ENCODE measurements at regions not wholly inside any gene's neighbourhood (a gene's known extent, or its start where the extent isn't known, plus 50 kb on each side); places are given as distances from the start of the nearest gene placed in this dataset.

DNA sequence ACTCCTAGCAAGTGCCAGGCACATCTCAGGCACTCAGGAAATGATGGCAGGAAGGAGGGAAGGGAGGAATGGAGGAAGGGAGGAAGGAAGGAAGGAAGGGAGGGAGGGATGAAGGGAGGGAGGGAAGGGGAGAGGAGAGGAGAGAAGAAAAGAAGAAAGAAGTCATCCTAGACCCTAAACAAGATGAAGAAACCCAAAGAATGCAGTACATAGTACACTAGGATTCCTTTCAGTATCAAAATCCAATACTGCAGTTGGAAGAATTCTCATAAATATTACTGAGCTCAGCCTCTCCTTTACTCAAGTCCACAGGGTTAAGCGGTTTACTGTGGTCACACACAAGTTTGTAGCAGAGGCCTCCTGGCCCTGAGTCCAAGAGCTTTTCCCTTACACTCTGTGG is 155.7 kb upstream of the ETAA1 start:
- Histone ChIP-seq H3K27ac (ENCODE audit: low read length) (no peak overlapping the region), H3K9me3 (ENCODE audit: low read length) (no peaks in the 10 kb centered on the region), H3K79me2 (ENCODE audit: low read length) (no peaks in the 10 kb centered on the region), H3K9me2 (replicated peaks; ENCODE audit: insufficient read depth, low read length) (no peaks in the 10 kb centered on the region), H3K9ac (ENCODE audit: low read length) (no peak overlapping the region), H3K4me3 (ENCODE audit: low read length) (no peak overlapping the region), H3K4me2 (ENCODE audit: low read depth, low read length, poor library complexity, severe bottlenecking) (no peak overlapping the region), H3K36me3 (ENCODE audit: insufficient read depth, low read length) (no peaks in the 10 kb centered on the region), H4K20me1 (ENCODE audit: insufficient read depth, low read depth, low read length) (no peaks in the 10 kb centered on the region), H3K4me1 (ENCODE audit: low read length) (no peaks in the 10 kb centered on the region), H2AFZ (ENCODE audit: low read length) (no peak overlapping the region), H3K27me3 (ENCODE audit: low read length) (no peaks in the 10 kb centered on the region)
- DNase-seq = no peak

DNA sequence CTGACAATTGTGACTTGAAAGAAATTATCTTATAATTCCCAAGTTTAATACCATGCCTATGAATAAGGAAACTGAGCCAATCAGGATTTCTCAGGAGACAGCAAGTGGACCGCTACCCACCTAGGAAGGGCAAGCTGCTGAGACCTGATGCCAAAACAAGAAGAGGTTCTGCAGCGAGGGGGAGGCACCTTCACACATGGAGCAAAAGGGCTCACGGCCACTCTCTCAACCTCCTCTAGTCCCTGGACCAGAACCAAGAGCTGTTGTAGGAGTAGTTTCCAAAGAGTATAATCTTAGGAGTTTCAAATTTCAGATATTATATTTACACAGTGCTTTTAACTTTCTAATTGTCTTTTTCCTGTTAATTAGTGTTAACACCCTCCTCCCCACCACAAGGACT is 154.7 kb upstream of the ETAA1 start:
- H3K9ac ChIP-seq (ENCODE audit: low read length) = no peak overlapping the region
- H3K79me2 ChIP-seq (ENCODE audit: low read length) = no peaks in the 10 kb centered on the region
- H3K4me2 ChIP-seq (ENCODE audit: low read depth, low read length, poor library complexity, severe bottlenecking) = no peak overlapping the region
- H3K4me1 ChIP-seq (ENCODE audit: low read length) = no peaks in the 10 kb centered on the region
- no peak for DNase-seq
- no peaks in the 10 kb centered on the region for H3K36me3 ChIP-seq (ENCODE audit: insufficient read depth, low read length)
- no peak overlapping the region for H3K4me3 ChIP-seq (ENCODE audit: low read length)
- no peaks in the 10 kb centered on the region for H3K9me2 ChIP-seq (replicated peaks; ENCODE audit: insufficient read depth, low read length)
- no peaks in the 10 kb centered on the region for H3K27me3 ChIP-seq (ENCODE audit: low read length)
- no peak overlapping the region for H2AFZ ChIP-seq (ENCODE audit: low read length)
- no peaks in the 10 kb centered on the region for H4K20me1 ChIP-seq (ENCODE audit: insufficient read depth, low read depth, low read length)
- no peaks in the 10 kb centered on the region for H3K9me3 ChIP-seq (ENCODE audit: low read length)
- no peak overlapping the region for H3K27ac ChIP-seq (ENCODE audit: low read length)

DNA sequence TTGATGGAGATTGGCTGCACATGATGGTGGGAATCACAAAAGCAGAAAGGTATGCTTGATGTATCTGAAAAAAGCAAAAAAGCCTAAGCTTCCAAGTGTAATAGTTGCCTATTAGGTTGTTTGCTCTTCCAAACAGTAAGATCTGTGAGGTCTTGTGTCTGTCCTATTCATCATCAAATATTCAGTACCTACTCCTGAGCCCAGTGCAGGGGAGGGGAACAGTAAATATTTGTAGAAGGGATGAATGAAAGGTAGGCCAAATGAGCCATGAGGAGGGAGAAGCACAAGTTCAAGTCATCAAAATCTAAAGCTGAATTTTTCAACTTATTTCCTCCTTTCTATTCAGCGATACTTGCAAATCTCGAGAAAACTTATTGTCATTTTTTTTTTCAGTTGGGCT is 153.2 kb upstream of the ETAA1 start:
- H3K27me3 ChIP-seq (ENCODE audit: low read length) = no peaks in the 10 kb centered on the region
- no peaks in the 10 kb centered on the region for H4K20me1 ChIP-seq (ENCODE audit: insufficient read depth, low read depth, low read length)
- no peak overlapping the region for H3K9ac ChIP-seq (ENCODE audit: low read length)
- no peaks in the 10 kb centered on the region for H3K36me3 ChIP-seq (ENCODE audit: insufficient read depth, low read length)
- H3K79me2 ChIP-seq (ENCODE audit: low read length) = no peaks in the 10 kb centered on the region
- no peak overlapping the region for H2AFZ ChIP-seq (ENCODE audit: low read length)
- H3K4me2 ChIP-seq (ENCODE audit: low read depth, low read length, poor library complexity, severe bottlenecking) = no peak overlapping the region
- H3K4me3 ChIP-seq (ENCODE audit: low read length) = no peak overlapping the region
- DNase-seq = no peak
- no peak overlapping the region for H3K27ac ChIP-seq (ENCODE audit: low read length)
- no peaks in the 10 kb centered on the region for H3K9me3 ChIP-seq (ENCODE audit: low read length)
- no peaks in the 10 kb centered on the region for H3K9me2 ChIP-seq (replicated peaks; ENCODE audit: insufficient read depth, low read length)
- no peaks in the 10 kb centered on the region for H3K4me1 ChIP-seq (ENCODE audit: low read length)

DNA sequence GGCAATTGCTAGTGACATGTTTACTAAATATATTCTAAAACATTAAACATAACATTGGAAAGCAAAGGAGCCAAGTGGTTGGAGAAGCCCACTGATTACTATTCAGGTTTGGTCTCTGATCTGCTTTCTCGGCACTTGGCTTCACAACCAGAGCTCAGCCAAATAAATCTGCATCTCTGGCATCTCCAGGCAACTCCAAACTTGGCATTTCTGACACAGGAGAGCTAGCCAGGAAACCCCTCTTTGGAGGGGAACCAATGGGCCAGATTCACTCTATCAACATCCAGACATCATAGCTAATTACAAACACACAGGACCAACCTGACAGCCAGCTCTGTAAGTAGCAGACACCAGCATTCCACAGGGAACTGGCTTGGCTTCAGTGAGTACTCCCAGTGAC is 150.3 kb upstream of the ETAA1 start:
- DNase-seq = no peak

DNA sequence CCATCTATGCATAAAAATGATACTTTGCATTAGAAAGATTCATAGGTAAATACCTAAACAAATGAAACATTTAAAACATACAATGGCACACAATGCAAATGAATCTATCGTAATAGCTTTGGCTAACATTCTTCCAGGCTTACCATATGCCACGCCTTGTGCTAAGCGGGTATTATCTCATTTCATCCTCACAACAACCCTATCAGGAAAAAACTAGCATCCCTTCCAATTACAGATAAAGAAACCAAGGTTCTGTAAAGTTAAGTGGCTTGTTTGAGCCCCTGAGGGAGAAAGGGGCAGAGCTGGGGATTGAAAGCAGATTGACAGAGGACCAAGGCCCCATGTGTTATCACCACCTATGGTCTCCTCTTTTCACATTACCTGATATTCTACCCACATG is 145.4 kb upstream of the ETAA1 start:
- H3K4me3 ChIP-seq (ENCODE audit: low read length) = no peak overlapping the region
- no peaks in the 10 kb centered on the region for H3K9me3 ChIP-seq (ENCODE audit: low read length)
- DNase-seq = no peak
- H4K20me1 ChIP-seq (ENCODE audit: insufficient read depth, low read depth, low read length) = no peaks in the 10 kb centered on the region
- H3K4me2 ChIP-seq (ENCODE audit: low read depth, low read length, poor library complexity, severe bottlenecking) = no peak overlapping the region
- no peak overlapping the region for H3K27ac ChIP-seq (ENCODE audit: low read length)
- H3K79me2 ChIP-seq (ENCODE audit: low read length) = no peaks in the 10 kb centered on the region
- no peak overlapping the region for H3K9ac ChIP-seq (ENCODE audit: low read length)
- no peak overlapping the region for H2AFZ ChIP-seq (ENCODE audit: low read length)
- no peaks in the 10 kb centered on the region for H3K36me3 ChIP-seq (ENCODE audit: insufficient read depth, low read length)
- no peaks in the 10 kb centered on the region for H3K27me3 ChIP-seq (ENCODE audit: low read length)
- H3K4me1 ChIP-seq (ENCODE audit: low read length) = no peaks in the 10 kb centered on the region
- H3K9me2 ChIP-seq (replicated peaks; ENCODE audit: insufficient read depth, low read length) = no peaks in the 10 kb centered on the region

More for the DNA sequence above, 150.3 kb upstream of the ETAA1 start:
- Histone ChIP-seq H3K36me3 (ENCODE audit: insufficient read depth, low read length) (no peaks in the 10 kb centered on the region), H3K4me2 (ENCODE audit: low read depth, low read length, poor library complexity, severe bottlenecking) (no peak overlapping the region), H3K4me3 (ENCODE audit: low read length) (no peak overlapping the region), H3K9me3 (ENCODE audit: low read length) (no peaks in the 10 kb centered on the region), H3K27ac (ENCODE audit: low read length) (no peak overlapping the region), H3K4me1 (ENCODE audit: low read length) (no peaks in the 10 kb centered on the region), H3K79me2 (ENCODE audit: low read length) (no peaks in the 10 kb centered on the region), H3K27me3 (ENCODE audit: low read length) (no peaks in the 10 kb centered on the region), H4K20me1 (ENCODE audit: insufficient read depth, low read depth, low read length) (no peaks in the 10 kb centered on the region), H2AFZ (ENCODE audit: low read length) (no peak overlapping the region), H3K9me2 (replicated peaks; ENCODE audit: insufficient read depth, low read length) (no peaks in the 10 kb centered on the region), H3K9ac (ENCODE audit: low read length) (no peak overlapping the region)

DNA sequence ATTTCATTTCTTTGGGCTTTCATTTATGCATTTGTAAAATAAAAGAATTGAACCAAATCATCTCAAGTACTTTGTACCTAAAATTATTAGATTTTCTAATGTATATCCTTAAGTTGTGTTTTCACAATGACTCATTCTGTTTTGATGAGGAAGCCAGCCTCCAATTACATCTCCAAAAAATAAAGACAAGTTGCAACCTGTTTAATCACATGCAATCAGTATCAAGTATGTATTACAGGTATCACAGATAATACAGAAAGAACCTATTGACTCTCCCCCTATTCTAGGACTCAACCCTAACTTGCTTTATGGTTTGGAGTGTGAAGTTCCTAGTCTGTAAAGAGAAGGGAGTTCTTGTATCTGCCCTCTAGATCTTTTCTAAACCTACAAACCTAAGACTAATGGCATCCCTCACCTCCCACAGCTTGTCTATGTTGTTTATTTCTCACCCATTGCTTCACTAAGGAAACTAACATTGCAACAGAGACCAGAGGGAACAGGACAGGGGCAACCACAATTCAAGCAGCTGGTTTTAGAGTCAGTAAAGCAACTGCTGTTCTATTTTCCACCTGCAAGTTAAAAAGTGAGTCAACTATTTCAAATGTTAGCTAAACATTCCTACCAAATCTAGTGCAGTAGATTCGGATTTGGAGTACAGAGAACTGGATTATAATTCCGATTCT is 141.1 kb upstream of the ETAA1 start:
- no peaks in the 10 kb centered on the region for H3K9me2 ChIP-seq (replicated peaks; ENCODE audit: insufficient read depth, low read length)
- no peaks in the 10 kb centered on the region for H3K4me1 ChIP-seq (ENCODE audit: low read length)
- H2AFZ ChIP-seq (ENCODE audit: low read length) = no peak overlapping the region
- H3K27ac ChIP-seq (ENCODE audit: low read length) = no peak overlapping the region
- no peaks in the 10 kb centered on the region for H3K79me2 ChIP-seq (ENCODE audit: low read length)
- no peaks in the 10 kb centered on the region for H4K20me1 ChIP-seq (ENCODE audit: insufficient read depth, low read depth, low read length)
- no peaks in the 10 kb centered on the region for H3K36me3 ChIP-seq (ENCODE audit: insufficient read depth, low read length)
- no peak overlapping the region for H3K9ac ChIP-seq (ENCODE audit: low read length)
- H3K27me3 ChIP-seq (ENCODE audit: low read length) = no peaks in the 10 kb centered on the region
- no peaks in the 10 kb centered on the region for H3K9me3 ChIP-seq (ENCODE audit: low read length)
- H3K4me2 ChIP-seq (ENCODE audit: low read depth, low read length, poor library complexity, severe bottlenecking) = no peak overlapping the region
- DNase-seq = no peak
- H3K4me3 ChIP-seq (ENCODE audit: low read length) = no peak overlapping the region

DNA sequence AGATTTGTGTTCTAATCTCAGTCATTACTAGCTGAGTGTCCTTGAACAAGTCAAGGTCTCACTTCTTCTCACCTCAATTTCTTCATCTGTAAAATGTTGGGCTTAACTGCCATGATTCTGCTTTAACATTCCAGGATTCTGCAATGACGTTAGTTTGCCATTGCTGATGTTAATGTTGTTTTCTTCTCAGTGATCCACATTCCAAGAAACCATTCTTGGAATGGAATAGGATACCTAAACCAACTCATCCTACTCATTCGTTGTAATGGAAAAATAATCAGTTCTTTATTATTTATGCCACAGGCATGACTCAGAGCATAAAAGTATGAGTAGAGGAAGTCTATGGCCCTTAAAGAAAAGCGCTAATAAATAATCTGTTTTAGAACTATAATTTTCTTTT is 140.2 kb upstream of the ETAA1 start:
- no peaks in the 10 kb centered on the region for H3K79me2 ChIP-seq (ENCODE audit: low read length)
- no peaks in the 10 kb centered on the region for H3K4me1 ChIP-seq (ENCODE audit: low read length)
- H3K27ac ChIP-seq (ENCODE audit: low read length) = no peak overlapping the region
- no peaks in the 10 kb centered on the region for H4K20me1 ChIP-seq (ENCODE audit: insufficient read depth, low read depth, low read length)
- H3K9me3 ChIP-seq (ENCODE audit: low read length) = no peaks in the 10 kb centered on the region
- no peak overlapping the region for H3K4me2 ChIP-seq (ENCODE audit: low read depth, low read length, poor library complexity, severe bottlenecking)
- no peak overlapping the region for H3K9ac ChIP-seq (ENCODE audit: low read length)
- no peak overlapping the region for H2AFZ ChIP-seq (ENCODE audit: low read length)
- H3K4me3 ChIP-seq (ENCODE audit: low read length) = no peak overlapping the region
- H3K27me3 ChIP-seq (ENCODE audit: low read length) = no peaks in the 10 kb centered on the region
- no peak for DNase-seq
- no peaks in the 10 kb centered on the region for H3K36me3 ChIP-seq (ENCODE audit: insufficient read depth, low read length)
- H3K9me2 ChIP-seq (replicated peaks; ENCODE audit: insufficient read depth, low read length) = no peaks in the 10 kb centered on the region

DNA sequence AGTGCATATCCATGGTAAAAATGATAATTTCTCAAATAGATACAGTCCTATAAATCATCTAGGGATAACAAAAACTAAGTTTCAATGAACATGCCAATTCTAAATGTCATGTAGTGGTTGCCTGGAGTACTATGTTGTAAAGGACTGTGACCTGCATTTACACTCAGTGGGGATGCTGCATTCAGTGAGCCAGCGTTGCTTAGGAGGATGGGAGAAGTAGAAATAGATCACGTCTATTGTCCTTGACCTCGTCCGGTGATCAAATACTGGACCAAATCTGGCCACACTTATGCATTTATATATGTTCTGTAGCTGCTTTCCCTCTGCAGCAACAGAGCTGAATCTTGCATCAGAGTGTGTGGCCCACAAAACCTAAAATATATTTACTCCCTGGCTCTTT is 139.0 kb upstream of the ETAA1 start:
- Histone ChIP-seq H3K9me3 (ENCODE audit: low read length) (no peaks in the 10 kb centered on the region), H3K36me3 (ENCODE audit: insufficient read depth, low read length) (no peaks in the 10 kb centered on the region), H3K27me3 (ENCODE audit: low read length) (no peaks in the 10 kb centered on the region), H3K79me2 (ENCODE audit: low read length) (no peaks in the 10 kb centered on the region), H3K4me2 (ENCODE audit: low read depth, low read length, poor library complexity, severe bottlenecking) (no peak overlapping the region), H3K9ac (ENCODE audit: low read length) (no peak overlapping the region), H3K4me1 (ENCODE audit: low read length) (no peaks in the 10 kb centered on the region), H3K9me2 (replicated peaks; ENCODE audit: insufficient read depth, low read length) (no peaks in the 10 kb centered on the region), H2AFZ (ENCODE audit: low read length) (no peak overlapping the region), H3K4me3 (ENCODE audit: low read length) (no peak overlapping the region), H3K27ac (ENCODE audit: low read length) (no peak overlapping the region), H4K20me1 (ENCODE audit: insufficient read depth, low read depth, low read length) (no peaks in the 10 kb centered on the region)
- no peak for DNase-seq

DNA sequence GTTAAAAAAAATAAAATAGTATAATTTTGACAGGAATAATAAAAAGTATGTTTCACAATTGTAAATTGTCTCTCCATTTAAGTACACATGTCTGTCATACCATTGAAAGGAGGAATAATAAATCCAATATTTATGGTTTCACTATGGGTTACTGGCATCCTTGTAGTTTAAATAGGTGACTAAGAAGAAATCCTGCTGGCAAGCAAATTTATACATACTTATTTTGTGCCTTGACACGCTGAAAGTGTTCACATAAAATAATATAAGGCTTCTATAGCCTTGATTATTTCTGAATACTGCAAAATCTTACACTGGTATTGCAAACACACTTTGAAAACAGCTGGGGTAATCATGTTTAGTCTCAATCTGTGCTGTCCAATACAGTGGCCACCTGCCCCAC is 138.3 kb upstream of the ETAA1 start:
- Histone ChIP-seq H3K4me3 (ENCODE audit: low read length) (no peak overlapping the region), H3K4me1 (ENCODE audit: low read length) (no peaks in the 10 kb centered on the region), H2AFZ (ENCODE audit: low read length) (no peak overlapping the region), H3K27me3 (ENCODE audit: low read length) (no peaks in the 10 kb centered on the region), H4K20me1 (ENCODE audit: insufficient read depth, low read depth, low read length) (no peaks in the 10 kb centered on the region), H3K9me3 (ENCODE audit: low read length) (no peaks in the 10 kb centered on the region), H3K36me3 (ENCODE audit: insufficient read depth, low read length) (no peaks in the 10 kb centered on the region), H3K9ac (ENCODE audit: low read length) (no peak overlapping the region), H3K9me2 (replicated peaks; ENCODE audit: insufficient read depth, low read length) (no peaks in the 10 kb centered on the region), H3K4me2 (ENCODE audit: low read depth, low read length, poor library complexity, severe bottlenecking) (no peak overlapping the region), H3K79me2 (ENCODE audit: low read length) (no peaks in the 10 kb centered on the region), H3K27ac (ENCODE audit: low read length) (no peak overlapping the region)
- DNase-seq = no peak

Data from Karpas-422 (cell line).